OCI-LY7 (cell line): ENCODE measurements at regions not wholly inside any gene's neighbourhood (a gene's known extent, or its start where the extent isn't known, plus 50 kb on each side); places are given as distances from the start of the nearest gene placed in this dataset.

Experiments
- BruUV-seq: library from RNA; stranded (reverse); fragments of 400-500 nt; replicated peaks from 2 replicates; lab custom pipeline; 2021; lab: Mats Ljungman, UMichigan
- CTCF ChIA-PET: fragments of 300-600 bp; sonication (Branson Sonifier 250); formaldehyde crosslinking; loops from one replicate; lab custom pipeline; 2022; ENCODE audit warnings: antibody characterized with exemption; ENCODE audit not compliant: unreplicated experiment; lab: Charles Lee
- POLR2A ChIA-PET: fragments of 300-600 bp; sonication (Branson Sonifier 250); formaldehyde crosslinking; loops from one replicate; lab custom pipeline; 2022; ENCODE audit warnings: antibody characterized with exemption; lab: Charles Lee
- DNase-seq: peaks from one replicate; pipeline ENCODE4 v3.0.0-alpha.2; 2015; ENCODE audit warnings: low spot score
- H2AFZ ChIP-seq: fragments of 200-600 bp; sonication (generic), shearing (Covaris generic); 2 replicates; pipeline ENCODE4 v1.6.1; 2014; ENCODE audit warnings: mild to moderate bottlenecking, antibody characterized with exemption, low read length, moderate library complexity
- H3K27ac ChIP-seq: fragments of 200-600 bp; sonication (generic); 2 replicates; pipeline ENCODE4 v1.5.1; 2014; ENCODE audit warnings: mixed run types, low read depth, mild to moderate bottlenecking, moderate library complexity, low read length, inconsistent platforms; ENCODE audit not compliant: poor library complexity, severe bottlenecking
- H3K36me3 ChIP-seq: fragments of 200-600 bp; sonication (generic); 2 replicates; pipeline ENCODE4 v1.6.1; 2014; ENCODE audit warnings: mild to moderate bottlenecking, antibody characterized with exemption, low read length, moderate library complexity, mixed read lengths; ENCODE audit not compliant: insufficient read depth
- H3K4me1 ChIP-seq: fragments of 200-600 bp; sonication (generic); 2 replicates; pipeline ENCODE4 v1.5.1; 2014; ENCODE audit warnings: mild to moderate bottlenecking, low read length; ENCODE audit not compliant: insufficient read depth, poor library complexity, severe bottlenecking
- H3K4me2 ChIP-seq: fragments of 200-600 bp; sonication (generic); 2 replicates; pipeline ENCODE4 v1.6.1; 2014; ENCODE audit warnings: mild to moderate bottlenecking, low read length
- H3K4me3 ChIP-seq: fragments of 200-600 bp; sonication (generic); 2 replicates; pipeline ENCODE4 v1.5.1; 2014; ENCODE audit warnings: mild to moderate bottlenecking, low read depth, low read length; ENCODE audit not compliant: poor library complexity, severe bottlenecking
- H3K79me2 ChIP-seq: fragments of 200-600 bp; sonication (generic); 2 replicates; pipeline ENCODE4 v1.6.1; 2016; ENCODE audit warnings: low read depth, mild to moderate bottlenecking, low read length, moderate library complexity, mixed read lengths; ENCODE audit not compliant: insufficient read depth
- H3K9me2 ChIP-seq: fragments of 200-600 bp; sonication (generic); 2 replicates; pipeline ENCODE4 v1.6.1; 2016; ENCODE audit warnings: mild to moderate bottlenecking, low read length, mixed read lengths; ENCODE audit not compliant: insufficient read depth
- H3K9me3 ChIP-seq: fragments of 200-600 bp; sonication (generic); 2 replicates; pipeline ENCODE4 v1.6.1; 2014; ENCODE audit warnings: mild to moderate bottlenecking, mixed run types, low read length, mixed read lengths
- H4K20me1 ChIP-seq: fragments of 200-600 bp; sonication (generic); 2 replicates; pipeline ENCODE4 v1.6.1; 2014; ENCODE audit warnings: mild to moderate bottlenecking, antibody characterized with exemption, low read length, moderate library complexity, mixed read lengths; ENCODE audit not compliant: insufficient read depth
- CTCF ChIP-seq: fragments of 200-600 bp; sonication (generic); conservative IDR thresholded peaks from 2 replicates; pipeline ENCODE4 v1.5.1; 2014; ENCODE audit warnings: mild to moderate bottlenecking, antibody characterized with exemption, low read length, moderate library complexity, mixed read lengths
- EZH2phosphoT487 ChIP-seq: fragments of 200-600 bp; sonication (generic); IDR thresholded peaks from 2 replicates; pipeline ENCODE4 v1.6.1; 2018; ENCODE audit warnings: low read depth, borderline replicate concordance, mild to moderate bottlenecking, mixed run types, antibody characterized with exemption, low read length, moderate library complexity, mixed read lengths
- intact Hi-C: fragments of 100-400 bp; cut with micrococcal nuclease; formaldehyde crosslinking; loops from one replicate; pipeline ENCODE4 v1.10.0; 2022; ENCODE audit not compliant: unreplicated experiment

GRCh38 chr13:62299988-62300387 is 884.3 kb upstream of the PCDH20 start:
- no peak for TF ChIP-seq CTCF
- no peak for TF ChIP-seq EZH2phosphoT487
- H3K27ac ChIP-seq: no peak overlapping the region
- H4K20me1 ChIP-seq: no peaks in the 10 kb centered on the region
- no peaks in the 10 kb centered on the region; the same call in 1 of the 2 replicates for H3K36me3 ChIP-seq
- peaks cover 8% of the 10 kb centered on the region for H3K4me1 ChIP-seq
- POLR2A ChIA-PET: interaction anchor here (0.9 to 1.6 kb wide), 7 partner anchors 8 to 177 kb away, joined by 3 to 6 read pairs (median 3); no protein-coding TSS in a partner anchor
- H3K4me2 ChIP-seq: no peak overlapping the region
- H3K79me2 ChIP-seq: no peaks in the 10 kb centered on the region
- BruUV-seq: no TSS peak
- H3K9me2 ChIP-seq: no peaks in the 10 kb centered on the region
- intact Hi-C loops: no loop called here
- CTCF ChIA-PET: no interaction called here
- H3K4me3 ChIP-seq: no peak overlapping the region
- DNase-seq: no peak
- peak overlapping the region; percentile 11; the same call in 1 of the 2 replicates for H2AFZ ChIP-seq
- H3K9me3 ChIP-seq: no peaks in the 10 kb centered on the region; the same call in 1 of the 2 replicates

- H3K9me3 ChIP-seq: no peaks in the 10 kb centered on the region
- H3K4me1 ChIP-seq: no peaks in the 10 kb centered on the region
- H2AFZ ChIP-seq: no peak overlapping the region
- H3K4me2 ChIP-seq: no peak overlapping the region
- no peak overlapping the region for H3K27ac ChIP-seq
- no peaks in the 10 kb centered on the region for H3K36me3 ChIP-seq
- no peaks in the 10 kb centered on the region for H3K9me2 ChIP-seq
- H3K79me2 ChIP-seq: no peaks in the 10 kb centered on the region
- no peak overlapping the region for H3K4me3 ChIP-seq
- no TSS peak for BruUV-seq
- ChIA-PET POLR2A (interaction anchor here (0.6 to 1.6 kb wide), 4 partner anchors 9 to 48 kb away, joined by 3 to 6 read pairs (median 4); no protein-coding TSS in a partner anchor), CTCF (no interaction called here)
- no peak for DNase-seq
- no peak for TF ChIP-seq EZH2phosphoT487
- TF ChIP-seq CTCF: no peak
- intact Hi-C loops: no loop called here
- H4K20me1 ChIP-seq: no peaks in the 10 kb centered on the region
Measured at GRCh38 chr13:62296812-62297211, 881.2 kb upstream of the PCDH20 start.

- no peaks in the 10 kb centered on the region for H3K79me2 ChIP-seq
- H3K27ac ChIP-seq: no peak overlapping the region
- POLR2A ChIA-PET: interaction anchor here (0.9 kb wide), 1 partner anchor 22 kb away, joined by 3 read pairs; no protein-coding TSS in a partner anchor
- no peaks in the 10 kb centered on the region for H4K20me1 ChIP-seq
- no peaks in the 10 kb centered on the region for H3K36me3 ChIP-seq
- CTCF ChIA-PET: no interaction called here
- H3K9me2 ChIP-seq: no peaks in the 10 kb centered on the region
- H3K9me3 ChIP-seq: peaks cover 15% of the 10 kb centered on the region; the same call in 1 of the 2 replicates
- TF ChIP-seq EZH2phosphoT487 (no peak), CTCF (no peak)
- H2AFZ ChIP-seq: no peak overlapping the region
- intact Hi-C loops: no loop called here
- H3K4me3 ChIP-seq: no peak overlapping the region
- no peaks in the 10 kb centered on the region for H3K4me1 ChIP-seq
- DNase-seq: no peak
- no peak overlapping the region for H3K4me2 ChIP-seq
- BruUV-seq: no TSS peak
Measured at GRCh38 chr13:62294244-62294643, 878.6 kb upstream of the PCDH20 start.
